Activated naive CD4-positive, alpha-beta T cell treated with anti-CD3 and anti-CD28 coated beads for 36 hours (primary cell): ENCODE measurements at regions not wholly inside any gene's neighbourhood (a gene's known extent, or its start where the extent isn't known, plus 50 kb on each side); places are given as distances from the start of the nearest gene placed in this dataset.
"Not testable (repeated sequence)": the region's sequence is repeated elsewhere in the genome, so short reads cannot be mapped to it uniquely, and the experiment has no call there.

Experiments
- CTCF ChIA-PET: fragments of 350-600 bp; sonication (Branson Sonifier 250); formaldehyde crosslinking; loops from one replicate; lab custom pipeline; 2021; ENCODE audit warnings: antibody characterized with exemption; lab: Charles Lee
- DNase-seq: peaks from one replicate; pipeline ENCODE4 v3.0.0-alpha.2; 2020
- H3K27ac Mint-ChIP-seq: one replicate; pipeline ENCODE4 v1.8.0; 2021; ENCODE audit warnings: mild to moderate bottlenecking, mixed read lengths
- H3K27me3 Mint-ChIP-seq: one replicate; pipeline ENCODE4 v1.8.0; 2021; ENCODE audit warnings: low read depth, mixed read lengths
- H3K36me3 Mint-ChIP-seq: one replicate; pipeline ENCODE4 v1.8.0; 2021; ENCODE audit warnings: low read depth, mixed read lengths
- H3K4me1 Mint-ChIP-seq: one replicate; pipeline ENCODE4 v1.8.0; 2021; ENCODE audit warnings: low read depth, mixed read lengths
- H3K4me3 Mint-ChIP-seq: one replicate; pipeline ENCODE4 v1.8.0; 2021; ENCODE audit warnings: mild to moderate bottlenecking, moderate library complexity, mixed read lengths
- H3K9me3 Mint-ChIP-seq: one replicate; pipeline ENCODE4 v1.8.0; 2021; ENCODE audit warnings: mixed read lengths
- intact Hi-C: fragments of 100-400 bp; cut with micrococcal nuclease; formaldehyde crosslinking; loops from one replicate; pipeline ENCODE4 v1.15.1; 2023

- intact Hi-C loops, result loop anchor here (2.0 to 5.0 kb wide), 2 partner anchors 23 to 44 kb away; no protein-coding TSS in a partner anchor
- peak; percentile 70 for DNase-seq
These were observed 409.0 kb upstream of the MGMT start for GRCh38 chr10:129057856-129058663.

GRCh38 chr10:129058664-129059155, 408.3 kb upstream of the MGMT start:
- H3K9me3 Mint-ChIP-seq, result no peaks in the 10 kb centered on the region
- H3K27ac Mint-ChIP-seq, result no peak overlapping the region
- CTCF ChIA-PET, result interaction anchor here (1.8 kb wide), 1 partner anchor 24 kb away, joined by 4 read pairs; no protein-coding TSS in a partner anchor
- peaks cover 35% of the 10 kb centered on the region for H3K4me1 Mint-ChIP-seq
- no peak for DNase-seq
- no peaks in the 10 kb centered on the region for H3K36me3 Mint-ChIP-seq
- intact Hi-C loops, result loop anchor here (2.0 to 5.0 kb wide), 2 partner anchors 24 to 44 kb away; no protein-coding TSS in a partner anchor
- no peaks in the 10 kb centered on the region for H3K27me3 Mint-ChIP-seq
- no peak overlapping the region for H3K4me3 Mint-ChIP-seq

More at GRCh38 chr10:129057856-129058663, 409.0 kb upstream of the MGMT start:
- Mint-ChIP-seq H3K4me3 (no peak overlapping the region), H3K4me1 (peaks cover 35% of the 10 kb centered on the region), H3K27me3 (no peaks in the 10 kb centered on the region), H3K36me3 (no peaks in the 10 kb centered on the region), H3K27ac (no peak overlapping the region), H3K9me3 (no peaks in the 10 kb centered on the region)
- CTCF ChIA-PET, result interaction anchor here (1.1 to 1.8 kb wide), 2 partner anchors 23 to 24 kb away, joined by 3 to 4 read pairs; no protein-coding TSS in a partner anchor

GRCh38 chr10:129059977-129060376, 407.1 kb upstream of the MGMT start:
- peaks cover 35% of the 10 kb centered on the region for H3K4me1 Mint-ChIP-seq
- no peak overlapping the region for H3K27ac Mint-ChIP-seq
- no peaks in the 10 kb centered on the region for H3K27me3 Mint-ChIP-seq
- DNase-seq, result no peak
- no peaks in the 10 kb centered on the region for H3K9me3 Mint-ChIP-seq
- intact Hi-C loops, result loop anchor here (2.0 to 5.0 kb wide), 2 partner anchors 25 to 42 kb away; no protein-coding TSS in a partner anchor
- no peaks in the 10 kb centered on the region for H3K36me3 Mint-ChIP-seq
- H3K4me3 Mint-ChIP-seq, result no peak overlapping the region
- CTCF ChIA-PET, result interaction anchor here (0.9 to 1.8 kb wide), 2 partner anchors 11 to 26 kb away, joined by 3 to 4 read pairs; no protein-coding TSS in a partner anchor

- intact Hi-C loops, result no loop called here
- CTCF ChIA-PET, result no interaction called here
- Mint-ChIP-seq H3K27ac (no peak overlapping the region), H3K36me3 (no peaks in the 10 kb centered on the region), H3K4me1 (peaks cover 19% of the 10 kb centered on the region), H3K27me3 (no peaks in the 10 kb centered on the region), H3K9me3 (no peaks in the 10 kb centered on the region), H3K4me3 (no peak overlapping the region)
- no peak for DNase-seq
These were observed 403.8 kb upstream of the MGMT start for GRCh38 chr10:129063212-129063611.

- CTCF ChIA-PET, result no interaction called here
- Mint-ChIP-seq H3K36me3 (no peaks in the 10 kb centered on the region), H3K9me3 (no peaks in the 10 kb centered on the region), H3K27ac (no peak overlapping the region), H3K4me3 (no peak overlapping the region), H3K27me3 (no peaks in the 10 kb centered on the region), H3K4me1 (peaks cover 13% of the 10 kb centered on the region)
- intact Hi-C loops, result no loop called here
- no peak for DNase-seq
These were observed 403.2 kb upstream of the MGMT start for GRCh38 chr10:129063877-129064276.

- CTCF ChIA-PET, result interaction anchor here (0.6 kb wide), 1 partner anchor 1062 kb away, joined by 4 read pairs; no protein-coding TSS in a partner anchor
- H3K27ac Mint-ChIP-seq, H3K27me3 Mint-ChIP-seq, H3K4me1 Mint-ChIP-seq, H3K4me3 Mint-ChIP-seq, H3K36me3 Mint-ChIP-seq, DNase-seq, intact Hi-C loops, H3K9me3 Mint-ChIP-seq: not testable (repeated sequence)
These were observed 400.5 kb upstream of the MGMT start for GRCh38 chr10:129066529-129066928.

GRCh38 chr10:129071411-129071810, 395.6 kb upstream of the MGMT start:
- CTCF ChIA-PET, result interaction anchor here (0.8 kb wide), 1 partner anchor 12 kb away, joined by 3 read pairs; no protein-coding TSS in a partner anchor
- intact Hi-C loops, H3K27me3 Mint-ChIP-seq, DNase-seq, H3K9me3 Mint-ChIP-seq, H3K4me3 Mint-ChIP-seq, H3K27ac Mint-ChIP-seq, H3K36me3 Mint-ChIP-seq: not testable (repeated sequence)
- H3K4me1 Mint-ChIP-seq, result peaks cover 14% of the 10 kb centered on the region

- no peak for DNase-seq
- no peaks in the 10 kb centered on the region for H3K27me3 Mint-ChIP-seq
- no peaks in the 10 kb centered on the region for H3K36me3 Mint-ChIP-seq
- H3K9me3 Mint-ChIP-seq, result no peaks in the 10 kb centered on the region
- intact Hi-C loops, result no loop called here
- CTCF ChIA-PET, result no interaction called here
- H3K4me3 Mint-ChIP-seq, result no peak overlapping the region
- H3K4me1 Mint-ChIP-seq, result peaks cover 14% of the 10 kb centered on the region
- no peak overlapping the region for H3K27ac Mint-ChIP-seq
These were observed 392.1 kb upstream of the MGMT start for GRCh38 chr10:129074939-129075338.

GRCh38 chr10:129075508-129075907, 391.5 kb upstream of the MGMT start:
- CTCF ChIA-PET, result no interaction called here
- Mint-ChIP-seq H3K4me3 (no peak overlapping the region), H3K36me3 (no peaks in the 10 kb centered on the region), H3K9me3 (peaks cover 5% of the 10 kb centered on the region), H3K4me1 (peaks cover 14% of the 10 kb centered on the region), H3K27me3 (no peaks in the 10 kb centered on the region), H3K27ac (no peak overlapping the region)
- no peak for DNase-seq
- intact Hi-C loops, result no loop called here

GRCh38 chr10:129075927-129076326, 391.1 kb upstream of the MGMT start:
- Mint-ChIP-seq H3K27me3 (no peaks in the 10 kb centered on the region), H3K36me3 (no peaks in the 10 kb centered on the region), H3K27ac (no peak overlapping the region), H3K9me3 (peaks cover 7% of the 10 kb centered on the region), H3K4me3 (no peak overlapping the region), H3K4me1 (peaks cover 14% of the 10 kb centered on the region)
- intact Hi-C loops, result no loop called here
- CTCF ChIA-PET, result no interaction called here
- no peak for DNase-seq

- CTCF ChIA-PET, result no interaction called here
- H3K4me3 Mint-ChIP-seq, result no peak overlapping the region
- no peak for DNase-seq
These were observed 388.7 kb upstream of the MGMT start for GRCh38 chr10:129078346-129078745.

GRCh38 chr10:129078746-129079145, 388.3 kb upstream of the MGMT start:
- Mint-ChIP-seq H3K27me3 (no peaks in the 10 kb centered on the region), H3K4me1 (peaks cover 4% of the 10 kb centered on the region), H3K27ac (no peak overlapping the region), H3K9me3 (peaks cover 9% of the 10 kb centered on the region), H3K4me3 (no peak overlapping the region), H3K36me3 (no peaks in the 10 kb centered on the region)
- no peak for DNase-seq
- CTCF ChIA-PET, result no interaction called here
- intact Hi-C loops, result no loop called here

More at GRCh38 chr10:129078346-129078745, 388.7 kb upstream of the MGMT start:
- Mint-ChIP-seq H3K27ac (no peak overlapping the region), H3K36me3 (no peaks in the 10 kb centered on the region), H3K4me1 (peaks cover 4% of the 10 kb centered on the region), H3K9me3 (peaks cover 9% of the 10 kb centered on the region), H3K27me3 (no peaks in the 10 kb centered on the region)
- intact Hi-C loops, result no loop called here
